ENCODE measurements at regions not wholly inside any gene's neighbourhood (a gene's known extent, or its start where the extent isn't known, plus 50 kb on each side); places are given as distances from the start of the nearest gene placed in this dataset.
"Not testable (repeated sequence)": the region's sequence is repeated elsewhere in the genome, so short reads cannot be mapped to it uniquely, and the experiment has no call there.

GRCh38 chr1:148264374-148265276, 112.5 kb upstream of the NBPF11 start:
- DNase-seq (ENCODE audit: low read depth) = peak; percentile 12

DNA sequence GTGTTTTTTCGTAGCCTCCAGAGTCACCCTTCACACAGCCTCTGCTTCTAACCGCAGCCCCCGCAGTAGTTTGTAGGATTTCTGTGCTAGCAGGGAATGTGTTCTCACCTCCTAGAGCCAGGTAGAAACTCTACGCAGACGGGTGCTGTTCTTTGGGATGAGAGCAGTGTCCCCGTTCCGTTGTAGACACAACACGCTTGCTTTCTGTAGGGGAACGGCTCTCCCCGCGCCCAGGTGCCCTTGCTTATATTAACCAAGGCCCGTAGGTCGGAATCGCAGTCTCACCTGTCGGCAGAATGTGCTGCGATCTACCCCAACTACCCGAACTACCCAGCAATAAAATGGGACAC, 111.8 kb upstream of the NBPF11 start:
- no peak for DNase-seq (ENCODE audit: low read depth)

- peak; percentile 79 for DNase-seq (ENCODE audit: low read depth)
Measured at GRCh38 chr1:148263128-148263905, 111.2 kb upstream of the NBPF11 start.

DNA sequence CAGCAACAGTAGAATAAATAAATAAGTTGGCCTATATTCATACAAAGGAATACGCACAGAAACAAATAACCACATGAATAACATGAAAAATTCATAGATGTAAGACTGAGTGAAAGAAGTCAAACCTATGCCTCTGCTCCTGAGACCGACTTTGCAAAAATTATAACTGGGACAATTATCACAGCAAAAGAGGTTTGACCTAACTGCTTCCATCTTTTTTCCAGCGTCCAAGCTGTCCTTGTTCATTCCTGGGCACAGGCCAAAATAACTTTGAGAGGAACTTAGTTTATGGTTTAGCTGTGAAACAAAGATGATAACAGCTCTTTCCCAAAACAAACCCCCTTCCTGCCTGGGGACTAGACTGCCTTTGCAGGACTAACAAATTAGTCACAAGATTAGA, 109.6 kb upstream of the NBPF11 start:
- not testable (repeated sequence) for DNase-seq (ENCODE audit: low read depth)

- not testable (repeated sequence) for DNase-seq (ENCODE audit: low read depth)
Measured at GRCh38 chr1:148257886-148258285, 105.8 kb upstream of the NBPF11 start.

DNA sequence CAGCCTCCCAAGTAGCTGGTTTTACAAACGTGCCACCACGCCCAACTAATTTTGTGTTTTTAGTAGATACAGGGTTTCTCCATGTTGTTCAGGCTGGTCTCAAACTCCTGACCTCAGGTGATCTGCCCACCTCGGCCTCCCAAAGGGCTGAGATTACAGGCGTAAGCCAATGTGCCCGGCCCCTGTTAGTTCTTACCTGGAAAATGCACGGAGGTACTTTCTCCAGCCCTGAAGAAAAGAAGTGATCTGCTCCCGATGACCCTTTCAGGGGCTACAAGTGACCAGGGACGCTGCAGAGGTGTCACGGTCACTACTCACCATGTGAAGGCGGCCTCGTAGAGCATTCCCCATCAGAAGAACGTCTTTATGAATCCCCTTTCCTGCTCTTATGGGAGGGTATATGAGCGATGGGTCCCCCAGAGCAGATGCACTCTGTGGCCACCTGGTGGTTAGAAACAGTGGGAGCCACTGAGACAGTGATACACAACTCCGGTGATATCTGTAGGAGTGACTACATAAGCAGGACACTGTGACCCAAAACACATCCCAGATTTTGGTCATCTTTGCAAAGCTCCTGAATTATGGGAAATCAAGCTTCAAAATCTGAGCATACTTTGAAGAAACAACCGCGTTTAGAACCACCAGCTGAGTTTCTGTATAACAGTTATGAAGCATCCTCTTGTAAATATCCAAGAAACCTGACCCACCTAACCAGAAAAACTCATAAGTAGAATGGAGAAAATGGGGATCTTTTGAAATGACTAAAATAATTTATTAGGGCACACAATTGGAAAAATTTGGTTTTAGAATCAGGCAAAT, 102.7 kb upstream of the NBPF11 start:
- DNase-seq (ENCODE audit: low read depth) = not testable (repeated sequence)

GRCh38 chr1:148253808-148254207, 101.7 kb upstream of the NBPF11 start:
- peak; percentile 66 for DNase-seq (ENCODE audit: low read depth)

DNA sequence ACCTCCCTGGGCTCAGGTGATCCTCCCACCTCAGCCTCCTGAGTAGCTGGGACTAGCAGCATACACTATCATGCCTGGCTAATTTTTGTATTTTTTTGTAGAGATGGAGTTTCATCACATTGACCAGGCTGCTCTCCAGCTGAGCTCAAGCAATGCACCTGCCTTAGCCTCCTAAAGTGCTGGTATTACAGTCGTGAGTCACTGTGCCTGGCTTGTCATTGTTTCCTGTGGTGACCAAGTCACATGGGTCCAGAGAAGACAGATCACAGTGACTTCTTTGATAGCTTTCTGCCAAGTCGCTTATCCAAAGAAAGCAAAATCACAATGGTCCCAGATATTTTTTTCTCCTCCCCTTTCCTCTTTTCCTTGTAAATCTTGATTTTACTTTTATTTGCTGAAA, 96.7 kb upstream of the NBPF11 start:
- not testable (repeated sequence) for DNase-seq (ENCODE audit: low read depth)

- DNase-seq (ENCODE audit: low read depth) = not testable (repeated sequence)
Measured at GRCh38 chr1:148246258-148246861, 94.3 kb upstream of the NBPF11 start.

DNA sequence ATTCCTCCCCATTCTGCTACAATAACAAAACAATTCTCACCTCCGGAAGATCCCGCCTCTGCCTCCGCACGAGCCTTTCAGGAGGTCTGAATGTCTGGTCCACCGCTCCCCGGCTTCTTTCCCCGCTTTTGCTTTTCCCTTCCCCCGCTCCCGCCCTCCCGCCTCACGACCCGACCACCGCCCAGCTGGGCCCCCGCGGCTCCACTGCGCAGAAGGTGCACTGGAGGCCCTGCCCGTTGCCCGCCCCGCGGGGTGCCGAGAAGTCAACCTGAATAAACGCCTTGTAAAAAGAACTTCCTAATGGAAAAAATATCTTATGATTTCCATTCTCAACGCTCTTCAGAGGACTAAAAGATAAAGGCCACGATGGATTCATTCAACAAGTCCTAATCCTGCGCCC, 93.8 kb upstream of the NBPF11 start:
- not testable (repeated sequence) for DNase-seq (ENCODE audit: low read depth)

DNA sequence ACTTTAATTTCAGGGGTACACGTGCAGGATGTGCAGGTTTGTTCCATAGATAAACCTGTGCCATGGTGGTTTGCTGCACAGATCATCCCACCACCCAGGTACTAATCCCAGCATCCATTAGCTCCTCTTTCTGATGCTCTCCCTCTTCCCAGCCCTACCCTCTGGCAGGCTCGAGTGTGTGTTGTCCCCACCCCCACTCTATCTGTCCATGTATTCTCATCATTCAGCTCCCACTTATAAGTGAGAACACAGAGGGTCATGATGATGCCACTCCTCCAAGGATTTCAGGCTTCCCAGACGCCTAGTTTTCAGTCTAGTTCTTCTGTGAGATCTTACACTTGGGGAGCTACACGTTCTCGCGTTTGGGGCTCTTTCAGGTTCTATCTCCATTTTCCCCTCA, 93.4 kb upstream of the NBPF11 start:
- DNase-seq (ENCODE audit: low read depth) = not testable (repeated sequence)

- not testable (repeated sequence) for DNase-seq (ENCODE audit: low read depth)
Measured at GRCh38 chr1:148233250-148233649, 81.2 kb upstream of the NBPF11 start.

DNA sequence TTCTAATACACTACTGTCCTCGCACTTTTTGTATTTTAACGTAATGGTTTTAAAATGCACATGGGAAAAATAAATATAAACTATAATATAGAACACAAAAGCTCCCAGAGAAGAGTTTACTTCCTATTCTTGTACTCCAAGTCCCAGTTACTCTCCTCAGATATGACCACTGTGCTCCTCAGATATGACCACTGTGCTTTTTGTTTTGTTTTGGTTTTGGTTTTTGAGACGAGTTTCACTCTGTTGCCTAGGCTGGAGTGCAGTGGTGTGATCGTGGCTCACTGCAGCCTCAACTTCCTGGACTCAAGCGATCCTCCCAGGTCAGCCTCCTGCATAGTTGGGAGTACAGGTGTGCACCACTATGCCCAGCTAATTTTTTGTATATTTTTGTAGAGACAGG, 76.8 kb upstream of the NBPF11 start:
- not testable (repeated sequence) for DNase-seq (ENCODE audit: low read depth)

GRCh38 chr1:148222399-148223159, 70.5 kb upstream of the NBPF11 start:
- DNase-seq (ENCODE audit: low read depth) = not testable (repeated sequence)

- not testable (repeated sequence) for DNase-seq (ENCODE audit: low read depth)
Measured at GRCh38 chr1:148221593-148221992, 69.5 kb upstream of the NBPF11 start.

GRCh38 chr1:148219229-148219628, 67.1 kb upstream of the NBPF11 start:
- DNase-seq (ENCODE audit: low read depth) = not testable (repeated sequence)

DNA sequence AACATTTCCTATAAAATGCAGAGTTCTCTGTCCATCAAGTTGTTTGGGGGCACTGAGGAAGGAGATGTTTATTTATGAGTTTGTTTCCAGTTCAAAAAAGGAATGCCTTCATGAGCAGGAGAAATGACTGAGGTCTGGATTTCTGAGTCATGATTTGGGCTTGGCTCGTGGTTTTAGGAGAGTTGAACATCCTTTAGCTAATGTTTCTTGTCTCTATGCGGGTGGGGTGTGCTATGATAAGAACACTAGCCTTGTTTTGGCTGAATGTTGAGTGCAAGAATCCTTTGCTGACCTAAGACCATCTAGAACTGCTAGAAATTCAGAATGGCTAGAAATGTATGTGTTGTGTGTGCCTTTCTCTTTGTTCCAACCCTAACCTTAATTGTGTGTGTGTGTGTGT, 59.1 kb upstream of the NBPF11 start:
- DNase-seq (ENCODE audit: low read depth) = not testable (repeated sequence)

GRCh38 chr1:148210624-148211023, 58.5 kb upstream of the NBPF11 start:
- not testable (repeated sequence) for DNase-seq (ENCODE audit: low read depth)

DNA sequence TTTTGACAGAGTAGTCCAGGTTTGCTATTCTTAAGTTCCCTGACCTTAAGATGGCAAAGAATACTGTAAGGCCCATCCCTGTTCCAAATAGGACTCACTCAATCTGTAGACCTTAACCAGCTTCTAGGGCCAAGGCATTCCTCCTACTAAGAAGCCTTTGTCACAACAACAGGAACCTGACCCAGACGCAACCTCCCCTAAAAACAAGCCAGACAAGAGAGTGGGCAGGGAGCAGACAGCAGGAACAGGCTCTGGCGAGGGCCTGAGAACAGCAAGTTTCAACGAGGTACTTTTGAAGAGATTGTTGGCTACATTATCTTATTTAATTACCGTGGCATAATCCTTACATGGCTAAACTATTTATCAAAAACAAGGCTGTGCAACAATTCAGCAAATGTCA, 58.1 kb upstream of the NBPF11 start:
- DNase-seq (ENCODE audit: low read depth) = not testable (repeated sequence)

DNA sequence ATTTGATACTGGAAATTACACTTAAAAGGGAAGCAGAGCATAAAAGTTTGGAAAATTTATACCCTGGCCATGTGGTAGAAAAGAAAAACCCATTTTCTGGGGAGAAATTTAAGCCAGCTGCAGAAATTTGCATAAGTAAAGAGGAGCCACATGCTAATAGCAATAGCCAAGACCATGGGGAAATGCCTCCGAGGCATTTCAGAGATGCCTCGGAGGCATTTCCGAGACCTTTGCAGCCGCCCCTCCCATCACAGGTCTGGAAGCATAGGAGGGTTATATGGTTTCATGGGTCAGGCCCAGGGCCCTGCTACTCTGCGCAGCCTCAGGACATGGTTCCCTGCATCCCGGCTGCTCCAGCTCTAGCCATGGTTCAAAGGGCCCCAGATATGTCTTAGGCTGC, 49.9 kb upstream of the NBPF11 start:
- not testable (repeated sequence) for DNase-seq (ENCODE audit: low read depth)

Measured in M059J (cell line).